Body of pancreas (tissue), 4 donors: ENCODE measurements at regions not wholly inside any gene's neighbourhood (a gene's known extent, or its start where the extent isn't known, plus 50 kb on each side); places are given as distances from the start of the nearest gene placed in this dataset.

Source experiments
- CTCF ChIP-seq, 7 experiments: fragments of 450-650 bp in 4 of 7; fragments of 200-600 bp in 3 of 7; sonication (generic) in 3 of 7; IDR thresholded peaks; one replicate each; pipeline ENCODE4 v1.5.1; 2016 to 2019; ENCODE audit warnings: antibody characterized with exemption in 7 of 7
- POLR2A ChIP-seq, 3 donors: fragments of 450-650 bp; IDR thresholded peaks; one replicate each; pipeline ENCODE4 v1.6.1; 2016; ENCODE audit warnings: antibody characterized with exemption in 3 of 3, mild to moderate bottlenecking in 2 of 3

DNA sequence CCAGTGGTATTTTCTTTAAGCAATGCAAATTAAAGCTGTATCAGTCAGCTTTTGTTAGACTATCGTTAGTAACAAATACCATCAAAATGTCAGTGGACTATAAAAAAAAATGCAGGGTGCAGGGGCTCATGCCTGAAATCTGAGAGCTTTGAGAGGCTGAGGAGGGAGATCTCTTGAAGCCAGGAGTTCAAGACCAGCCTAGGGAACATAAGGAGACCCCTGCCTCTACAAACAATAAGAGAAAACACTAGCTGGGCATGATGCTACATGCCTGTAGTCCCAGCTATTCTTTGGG lies 253.7 kb downstream of the MYCN start:
- TF ChIP-seq POLR2A (IDR thresholded peaks at IDR 0.05) (no peak), CTCF (IDR thresholded peaks at IDR 0.05) (no peak)
